ENCODE measurements at regions not wholly inside any gene's neighbourhood (a gene's known extent, or its start where the extent isn't known, plus 50 kb on each side); places are given as distances from the start of the nearest gene placed in this dataset.

DNA sequence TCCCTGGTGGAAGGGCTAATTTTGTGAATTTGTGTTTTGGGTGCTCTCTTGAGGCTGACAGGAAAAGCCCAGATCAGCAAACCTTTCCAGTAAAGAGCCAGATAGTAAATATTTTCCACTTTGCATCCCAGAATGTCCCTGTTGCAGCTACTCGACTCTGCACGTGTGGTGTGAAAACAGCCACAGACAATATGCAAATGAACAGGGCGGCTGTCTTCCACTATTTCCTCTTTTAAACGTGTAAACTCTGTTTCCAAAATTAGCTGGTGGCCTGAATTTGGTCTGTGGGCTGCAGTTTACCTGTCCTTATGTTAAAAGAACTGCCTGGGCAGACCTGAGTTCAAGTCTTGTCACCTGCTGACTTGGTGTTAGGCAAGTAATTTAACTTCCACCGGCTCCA lies 202.7 kb downstream of the EDEM1 start:
- Histone ChIP-seq H3K4me1 (replicated peaks in 1 of 2; ENCODE audit: control insufficient read depth in 2 of 2, insufficient read depth in 2 of 2, low read length in 2 of 2) (no peaks in the 10 kb centered on the region), H3K9me1 (ENCODE audit: control insufficient read depth, insufficient read depth, low read length) (no peaks in the 10 kb centered on the region), H3K4me2 (ENCODE audit: insufficient read depth, low read length) (no peak overlapping the region), H3K27ac (ENCODE audit: extremely low read depth, low read depth, low read length) (no peak overlapping the region), H3K79me2 (ENCODE audit: control insufficient read depth, insufficient read depth, low read length) (no peaks in the 10 kb centered on the region), H3K36me3 (ENCODE audit: control insufficient read depth, insufficient read depth, low read length) (no peaks in the 10 kb centered on the region), H4K20me1 (replicated peaks; ENCODE audit: control insufficient read depth, insufficient read depth, low read length) (no peaks in the 10 kb centered on the region), H3K9me3 (replicated peaks; ENCODE audit: control insufficient read depth, insufficient read depth, low read depth, low read length) (no peaks in the 10 kb centered on the region), H2AFZ (ENCODE audit: low read depth, low read length) (no peak overlapping the region; the same call in 1 of the 2 replicates), H3K27me3 (ENCODE audit: control insufficient read depth in 2 of 2, insufficient read depth in 2 of 2, low read length in 2 of 2) (peaks cover 5 to 19% of the 10 kb centered on the region in 2 experiments; a peak in 3 of 5 replicates), H3K4me3 (no peak overlapping the region), H3K9ac (ENCODE audit: insufficient read depth in 1 of 2, low read depth in 2 of 2, low read length in 2 of 2) (no peak overlapping the region)
- FAIRE-seq (no peak), DNase-seq (ENCODE audit: extremely low read depth in 1 of 4, low spot score in 3 of 4) (no peak), ATAC-seq (no peak)
- intact Hi-C loops (cut with micrococcal nuclease) (no loop called here), in situ Hi-C loops (cut with MboI) (no loop called here)
- POLR2A ChIA-PET: no interaction called here
- 0% methylated on average over 5 of the region's 5 CpGs for WGBS (ENCODE audit: insufficient coverage, low coverage, missing lambda C conversion rate)
- TF ChIP-seq CAMTA2 (CRISPR knock-in tag; conservative IDR thresholded peaks at IDR 0.05) (no peak), KLF6 (CRISPR knock-in tag; IDR thresholded peaks at IDR 0.05; ENCODE audit: borderline replicate concordance) (no peak), MXI1 (IDR thresholded peaks at IDR 0.05; ENCODE audit: low read depth, low read length) (no peak), PYGO2 (tag; IDR thresholded peaks at IDR 0.05) (no peak), KAT7 (CRISPR knock-in tag; IDR thresholded peaks at IDR 0.05; ENCODE audit: borderline replicate concordance) (no peak), ESRRA (IDR thresholded peaks at IDR 0.05; ENCODE audit: borderline replicate concordance, low read depth) (no peak)
- CTCF ChIA-PET (ENCODE audit: low intra/inter-chr PET ratio): no interaction called here
- no TSS peak for BruUV-seq (replicated peaks)

DNA sequence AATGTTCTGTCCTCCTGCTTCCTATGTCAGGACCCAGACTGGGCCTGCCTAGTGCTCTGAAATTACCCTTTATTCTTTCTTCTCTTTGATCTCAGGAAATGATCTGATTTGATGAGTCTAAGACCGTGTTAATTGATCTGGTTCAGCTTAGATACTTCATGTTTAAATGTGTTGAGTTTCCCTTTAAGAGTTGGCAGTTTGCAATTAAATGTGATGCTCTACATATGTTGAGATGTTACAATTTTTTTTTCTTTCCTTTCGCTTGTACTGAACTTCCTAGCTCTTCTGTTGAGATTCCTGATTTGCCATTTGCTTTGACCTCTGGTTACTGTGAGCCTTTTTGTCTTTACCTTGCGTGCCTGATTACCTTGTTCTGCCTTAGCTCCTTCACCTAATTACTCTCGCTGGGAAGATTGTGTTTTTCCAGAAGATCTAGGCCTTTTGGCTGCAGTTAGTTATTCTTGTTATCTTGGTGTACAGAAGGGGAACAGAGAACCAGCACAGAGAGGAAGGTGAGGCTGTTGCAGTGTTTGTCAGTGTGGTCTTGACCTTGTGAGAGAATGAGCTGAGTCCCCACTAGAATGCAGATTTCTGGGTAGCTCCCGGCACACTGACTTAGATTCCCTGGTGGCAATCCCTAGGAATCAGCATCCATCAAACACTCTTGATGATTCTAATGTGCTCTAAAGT lies 203.6 kb downstream of the EDEM1 start:
- H3K4me1 ChIP-seq (replicated peaks in 1 of 2; ENCODE audit: control insufficient read depth in 2 of 2, insufficient read depth in 2 of 2, low read length in 2 of 2): no peaks in the 10 kb centered on the region
- no peaks in the 10 kb centered on the region for H3K9me3 ChIP-seq (replicated peaks; ENCODE audit: control insufficient read depth, insufficient read depth, low read depth, low read length)
- intact Hi-C loops (cut with micrococcal nuclease) (no loop called here), in situ Hi-C loops (cut with MboI) (no loop called here)
- CTCF ChIA-PET (ENCODE audit: low intra/inter-chr PET ratio): no interaction called here
- H4K20me1 ChIP-seq (replicated peaks; ENCODE audit: control insufficient read depth, insufficient read depth, low read length): no peaks in the 10 kb centered on the region
- no TSS peak for BruUV-seq (replicated peaks)
- WGBS (ENCODE audit: insufficient coverage, low coverage, missing lambda C conversion rate): 0% methylated on average over 5 of the region's 5 CpGs
- no peaks in the 10 kb centered on the region for H3K79me2 ChIP-seq (ENCODE audit: control insufficient read depth, insufficient read depth, low read length)
- no peak for ATAC-seq
- H3K36me3 ChIP-seq (ENCODE audit: control insufficient read depth, insufficient read depth, low read length): no peaks in the 10 kb centered on the region
- H3K9ac ChIP-seq (ENCODE audit: insufficient read depth in 1 of 2, low read depth in 2 of 2, low read length in 2 of 2): no peak overlapping the region
- DNase-seq (ENCODE audit: extremely low read depth in 1 of 4, low spot score in 3 of 4): no peak
- peaks cover 5 to 19% of the 10 kb centered on the region in 2 experiments; a peak in 3 of 5 replicates for H3K27me3 ChIP-seq (ENCODE audit: control insufficient read depth in 2 of 2, insufficient read depth in 2 of 2, low read length in 2 of 2)
- POLR2A ChIA-PET: no interaction called here
- H3K9me1 ChIP-seq (ENCODE audit: control insufficient read depth, insufficient read depth, low read length): no peaks in the 10 kb centered on the region
- no peak for FAIRE-seq
- no peak overlapping the region for H3K4me2 ChIP-seq (ENCODE audit: insufficient read depth, low read length)
- H3K4me3 ChIP-seq: no peak overlapping the region
- H2AFZ ChIP-seq (ENCODE audit: low read depth, low read length): no peak overlapping the region
- H3K27ac ChIP-seq (ENCODE audit: extremely low read depth, low read depth, low read length): no peak overlapping the region
- TF ChIP-seq NR4A1 (CRISPR knock-in tag; IDR thresholded peaks at IDR 0.05) (no peak), NR4A1 (tag; IDR thresholded peaks at IDR 0.05) (no peak)
